ENCODE measurements at regions not wholly inside any gene's neighbourhood (a gene's known extent, or its start where the extent isn't known, plus 50 kb on each side); places are given as distances from the start of the nearest gene placed in this dataset.

DNA sequence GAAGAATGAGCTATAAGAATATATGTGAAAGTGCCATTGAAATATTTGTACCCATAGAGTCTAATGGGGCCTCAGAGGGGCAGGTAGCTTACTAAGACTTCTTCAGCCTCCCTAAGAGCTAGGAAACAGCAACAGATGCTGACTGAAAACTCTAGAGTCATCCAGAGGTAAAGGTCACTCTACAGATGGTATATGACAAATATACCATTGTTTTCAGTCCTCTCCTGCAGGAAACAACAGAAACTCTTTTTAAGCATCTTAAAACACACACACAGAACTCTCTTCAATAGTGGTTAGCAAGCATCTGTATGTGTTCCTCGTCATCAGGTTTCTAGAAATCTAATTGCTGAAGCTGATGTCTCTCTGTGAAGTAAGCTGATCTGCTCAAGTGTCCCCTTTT is 313.8 kb upstream of the GATB start:
- no peak for TF ChIP-seq CTCF (IDR thresholded peaks at IDR 0.05)
- no peak for TF ChIP-seq ZFX (IDR thresholded peaks at IDR 0.05; ENCODE audit: borderline replicate concordance)

Measured in 22Rv1 (cell line).